HG03045 (cell line): ENCODE measurements at regions not wholly inside any gene's neighbourhood (a gene's known extent, or its start where the extent isn't known, plus 50 kb on each side); places are given as distances from the start of the nearest gene placed in this dataset.

Experiments used
- ATAC-seq: cut with Tn5 transposase; IDR thresholded peaks from one replicate; pipeline ENCODE4 v1.9.1; 2021; ENCODE audit warnings: mild to moderate bottlenecking, moderate library complexity; ENCODE audit not compliant: unreplicated experiment

DNA sequence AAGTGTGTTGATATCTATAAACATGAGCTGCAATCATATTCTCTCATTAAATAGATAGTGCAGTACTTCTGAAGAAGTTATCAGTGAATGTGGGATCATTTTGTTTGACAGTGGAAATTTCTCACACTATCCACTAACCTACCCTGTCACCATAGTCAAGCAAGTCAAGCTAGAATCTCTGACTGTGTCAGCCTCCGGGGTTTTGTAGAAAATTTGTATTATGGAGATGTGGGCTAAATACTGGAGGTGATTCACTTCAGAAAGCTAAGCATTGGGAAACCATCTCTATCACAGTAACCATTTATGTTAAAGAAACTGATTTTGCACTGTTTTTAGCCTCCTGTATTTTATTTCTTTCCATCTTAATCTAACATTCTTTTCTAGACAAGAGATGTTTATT is 126.6 kb upstream of the CREB1 start:
- ATAC-seq: no peak

DNA sequence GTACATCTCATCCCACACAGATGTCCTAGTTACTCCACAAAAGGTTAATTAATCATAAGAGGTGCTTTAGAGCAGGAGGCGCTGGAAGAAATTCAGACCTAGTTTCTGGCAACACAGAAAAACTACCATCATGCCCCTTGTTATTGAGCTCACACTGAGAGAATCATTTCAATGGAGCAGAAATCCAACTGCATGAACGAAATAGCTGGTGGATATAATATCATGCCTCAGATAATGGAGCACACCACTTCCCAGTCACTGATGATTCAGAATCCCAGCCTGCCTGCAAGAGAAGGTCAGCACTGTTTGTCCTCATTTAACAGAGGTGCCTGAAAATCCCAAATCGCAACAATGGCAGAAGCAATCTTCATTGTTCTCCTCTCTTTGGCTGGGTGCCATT is 125.8 kb upstream of the CREB1 start:
- no peak for ATAC-seq

DNA sequence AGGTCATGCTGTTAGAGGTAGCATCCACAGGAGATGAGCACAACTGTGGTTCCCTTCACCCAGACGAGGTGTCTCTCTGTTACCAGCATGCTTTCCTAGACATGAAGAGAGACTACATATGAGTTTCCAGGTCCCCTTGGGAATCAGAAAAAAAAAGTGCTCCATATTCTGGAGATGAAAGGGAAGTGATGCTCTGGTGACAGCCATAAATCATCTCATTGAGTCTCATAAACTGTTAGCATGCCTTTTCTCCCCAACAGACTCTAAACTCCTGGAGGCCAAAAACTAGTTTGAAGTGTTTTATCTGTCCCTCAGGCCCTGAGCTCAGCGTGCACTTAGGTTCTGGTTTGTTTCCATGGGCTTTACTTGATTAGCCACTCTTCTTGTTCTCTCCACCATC is 124.6 kb upstream of the CREB1 start:
- ATAC-seq: no peak

DNA sequence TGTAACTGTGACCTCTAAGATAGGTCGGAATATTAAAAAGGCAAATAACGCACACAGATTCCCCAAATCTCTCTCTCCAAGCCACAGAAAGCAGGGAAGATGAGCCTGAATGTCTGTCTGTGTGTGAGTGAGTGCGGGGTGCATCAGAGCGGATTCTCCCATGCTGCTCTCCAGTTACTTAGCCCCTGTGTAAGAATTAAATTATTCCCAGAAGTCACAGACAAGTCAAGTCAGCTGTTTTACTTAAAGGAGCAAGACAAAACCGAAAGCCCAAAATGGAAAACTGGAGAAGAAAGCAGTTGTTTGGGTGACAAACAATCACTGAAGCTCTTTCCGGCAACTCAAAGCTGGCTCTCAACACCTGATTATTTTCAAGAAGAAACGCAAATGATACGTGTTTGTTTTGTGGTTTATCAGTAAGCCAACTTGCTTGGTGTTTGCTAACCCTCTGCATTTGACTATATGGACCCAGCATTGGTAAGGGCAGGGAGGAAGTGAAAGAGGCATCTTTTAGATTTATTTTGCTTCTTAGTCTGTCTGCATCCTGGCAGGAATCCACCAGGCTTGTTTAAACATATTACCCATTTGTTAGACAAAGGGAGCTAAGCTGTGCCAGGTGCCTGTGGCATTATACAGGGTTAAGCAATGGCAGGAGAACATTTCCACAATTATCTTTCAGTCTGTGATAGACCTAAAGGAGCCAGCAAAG is 121.5 kb upstream of the CREB1 start:
- peak; percentile 72 for ATAC-seq

DNA sequence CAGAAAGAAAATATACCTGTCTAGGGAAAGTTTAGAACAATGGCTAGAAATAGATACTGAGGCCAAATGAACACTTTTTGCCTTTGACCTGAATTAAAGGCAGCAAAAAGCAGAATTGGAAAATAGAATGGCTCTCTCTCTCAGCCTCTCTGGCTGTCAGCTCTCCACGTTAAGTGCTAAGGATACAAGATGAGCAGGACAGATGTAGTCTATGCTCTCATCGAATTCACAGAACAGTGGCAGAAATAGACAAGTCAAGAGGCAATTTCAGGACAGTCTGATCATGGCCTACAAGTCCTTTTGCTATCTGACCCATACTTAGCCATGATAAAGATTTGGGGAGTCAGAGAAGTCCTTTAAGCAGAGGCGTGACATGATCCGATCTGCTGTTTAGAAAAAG is 120.2 kb upstream of the CREB1 start:
- ATAC-seq: no peak

DNA sequence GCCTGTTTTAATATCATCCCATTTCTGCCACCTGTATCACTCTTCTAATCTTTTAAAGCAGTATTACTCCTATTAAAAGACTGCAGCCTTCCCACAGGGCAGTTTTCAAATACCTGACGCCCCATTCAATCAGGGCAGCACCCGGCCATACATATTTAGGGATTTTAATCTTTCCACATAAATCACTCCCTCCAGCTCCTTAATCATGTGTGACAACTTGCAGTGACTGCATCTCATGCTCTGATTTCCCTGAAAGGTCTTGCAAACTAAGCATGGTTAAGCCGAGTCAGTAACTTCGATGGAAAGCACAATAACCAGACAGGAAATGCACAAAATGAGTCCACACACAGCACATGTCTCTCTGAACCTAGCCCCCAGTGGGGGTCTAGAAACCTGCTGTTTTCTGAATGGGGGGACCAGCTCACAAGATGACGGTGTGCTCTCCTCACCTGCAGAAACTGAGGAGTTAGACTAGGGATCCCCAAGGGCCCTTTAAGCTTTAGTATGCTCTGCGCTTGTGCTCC is 116.9 kb upstream of the CREB1 start:
- ATAC-seq: no peak

DNA sequence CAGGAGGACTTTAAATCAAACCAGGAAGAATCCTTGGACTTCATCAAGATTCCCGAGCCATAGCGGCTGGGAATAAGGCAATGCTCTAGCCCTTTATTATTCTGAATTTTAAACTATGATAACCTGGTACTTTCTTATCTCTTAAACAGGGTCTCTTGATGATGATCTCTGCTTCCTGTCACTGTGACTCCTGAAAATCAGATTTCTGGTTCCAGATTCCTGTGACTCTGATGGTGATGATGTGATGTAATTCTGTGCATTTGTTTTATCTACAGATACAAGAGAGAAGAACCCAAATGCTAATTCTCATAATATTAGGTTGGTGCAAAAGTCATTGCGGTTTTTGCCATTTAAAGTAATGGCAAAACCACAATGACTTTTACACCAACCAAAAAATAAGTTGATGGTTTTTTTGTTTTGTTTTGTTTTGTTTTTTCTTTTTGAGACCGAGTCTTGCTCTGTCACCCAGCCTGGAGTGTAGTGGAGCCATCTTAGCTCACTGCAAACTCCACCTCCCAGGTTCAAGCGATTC is 116.3 kb upstream of the CREB1 start:
- ATAC-seq: no peak

DNA sequence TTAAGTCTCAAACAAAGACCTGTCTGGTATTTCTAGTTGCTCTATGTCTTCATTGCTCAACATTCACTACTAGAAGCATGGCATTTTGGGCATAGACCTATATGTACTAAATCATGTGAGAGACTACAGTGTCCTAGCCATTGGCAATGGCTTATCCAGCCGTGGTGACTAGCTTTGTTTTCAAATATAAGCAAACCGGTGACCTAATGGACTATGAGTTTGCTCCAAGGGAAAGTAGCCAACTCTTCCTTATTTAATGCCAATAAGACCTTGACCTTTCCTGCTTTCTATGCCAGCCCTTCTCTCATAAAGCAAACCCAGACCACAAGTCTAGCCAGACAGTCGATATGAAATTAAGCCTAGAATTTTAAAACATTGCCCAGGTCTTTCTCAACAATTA is 113.7 kb upstream of the CREB1 start:
- no peak for ATAC-seq

DNA sequence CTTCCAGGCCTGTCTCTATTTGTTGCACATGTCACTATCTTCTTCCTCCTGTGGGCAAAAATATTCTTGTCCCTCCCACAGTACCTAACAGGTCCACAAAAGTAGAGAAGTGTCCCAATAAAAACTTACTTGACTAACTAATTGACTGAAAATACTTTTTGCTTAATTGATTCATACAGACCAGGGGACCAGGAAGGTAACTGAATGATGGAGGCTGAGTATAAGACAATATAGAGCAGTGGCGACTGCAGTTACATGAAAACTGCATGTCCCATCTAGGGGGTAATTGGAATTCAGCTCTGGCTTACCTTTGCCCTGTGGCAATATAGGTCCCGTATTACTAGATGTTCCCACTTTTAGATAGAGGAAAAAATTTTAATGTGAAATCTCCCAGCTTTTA is 112.9 kb upstream of the CREB1 start:
- no peak for ATAC-seq

DNA sequence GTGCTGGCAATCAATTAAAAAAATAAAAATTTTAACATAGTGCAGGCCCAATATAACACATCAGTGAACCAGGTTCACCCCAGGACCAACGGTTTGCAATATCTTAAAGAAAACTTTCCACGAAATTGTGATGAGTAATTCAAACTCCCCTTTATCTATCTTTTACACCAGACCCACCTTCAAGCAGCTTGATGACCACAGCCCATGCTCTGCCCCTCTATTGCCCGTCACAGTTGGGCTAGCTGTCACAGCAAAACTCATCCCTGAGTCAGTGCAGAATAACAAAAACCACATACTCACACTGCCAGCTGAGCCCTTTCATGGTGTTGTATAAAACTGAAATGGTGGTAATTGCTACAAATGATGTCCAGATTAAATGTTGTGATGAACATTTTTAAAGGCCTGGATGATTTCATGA is 112.5 kb upstream of the CREB1 start:
- no peak for ATAC-seq

DNA sequence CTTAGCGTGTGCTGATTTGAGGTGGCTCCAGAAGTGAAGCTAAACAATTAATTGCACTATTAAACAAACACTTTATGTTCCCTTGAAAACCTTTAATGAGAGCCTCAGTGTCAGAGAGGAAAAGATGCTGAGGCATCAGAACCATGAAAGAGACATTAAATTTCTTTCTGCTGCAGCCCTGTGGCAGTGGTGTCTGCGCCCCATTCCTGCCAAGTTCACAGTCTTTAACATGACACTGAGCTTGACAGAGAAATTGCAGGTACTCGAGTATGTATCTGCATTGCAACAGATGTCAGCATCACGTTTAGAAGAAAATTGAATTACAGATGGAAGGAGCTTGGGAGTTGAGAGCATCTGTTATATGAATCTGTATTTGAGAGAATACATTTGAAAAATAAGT is 111.3 kb upstream of the CREB1 start:
- no peak for ATAC-seq

DNA sequence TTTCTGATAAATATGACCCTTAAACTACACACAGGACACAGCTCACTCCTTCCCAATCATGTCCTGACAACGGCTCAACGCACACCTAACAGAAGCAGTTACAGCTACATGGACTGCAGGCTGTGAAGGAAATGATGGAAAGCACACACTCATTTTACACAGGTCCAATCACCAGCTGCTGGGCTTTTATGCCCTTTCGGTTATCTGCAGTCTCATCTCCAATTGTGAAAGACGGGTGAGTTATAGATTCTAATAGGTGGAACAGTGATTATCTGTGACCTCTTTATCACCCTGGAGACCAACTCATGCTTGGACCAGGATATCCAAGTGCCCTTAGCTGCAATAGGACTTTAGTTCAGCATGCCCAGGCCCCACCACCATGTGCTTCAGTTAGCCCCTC is 110.4 kb upstream of the CREB1 start:
- ATAC-seq: no peak

DNA sequence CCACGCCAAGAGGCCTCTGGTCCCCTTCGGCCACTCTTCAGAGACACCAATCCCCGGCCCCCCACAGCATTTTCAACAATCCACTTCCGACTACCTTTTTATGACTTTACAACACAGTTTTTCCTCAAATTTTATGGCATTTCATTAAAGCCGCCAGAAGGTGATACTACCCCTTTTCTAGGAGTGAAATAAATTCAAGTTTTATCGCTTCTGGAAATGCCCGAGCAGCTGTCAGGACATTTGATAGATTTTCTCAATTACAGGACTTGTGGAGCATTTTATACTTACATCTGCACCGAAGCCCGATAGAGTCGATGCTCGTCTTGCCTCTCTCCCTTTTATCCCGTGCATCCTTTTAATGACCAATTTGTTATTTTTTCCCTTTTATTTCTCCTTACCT is 108.1 kb upstream of the CREB1 start:
- no peak for ATAC-seq

DNA sequence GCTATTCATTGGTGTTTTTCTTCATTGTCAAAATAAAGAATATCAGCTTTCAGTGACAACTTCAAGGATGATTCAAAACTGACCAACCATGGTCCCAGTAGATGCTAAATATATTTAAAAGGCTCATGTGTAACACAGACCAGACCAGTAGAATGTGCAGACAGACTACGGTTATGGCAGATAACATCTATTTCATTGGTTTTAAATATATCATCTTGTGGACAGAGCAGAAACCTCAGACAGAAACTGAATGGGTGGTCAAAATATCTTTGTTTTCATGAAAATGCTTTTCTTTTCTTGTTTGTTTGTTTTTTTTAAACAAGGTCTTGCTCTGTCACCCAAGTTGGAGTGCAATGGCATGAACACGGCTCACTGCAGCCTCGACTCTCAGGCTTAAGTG is 107.4 kb upstream of the CREB1 start:
- ATAC-seq: no peak

DNA sequence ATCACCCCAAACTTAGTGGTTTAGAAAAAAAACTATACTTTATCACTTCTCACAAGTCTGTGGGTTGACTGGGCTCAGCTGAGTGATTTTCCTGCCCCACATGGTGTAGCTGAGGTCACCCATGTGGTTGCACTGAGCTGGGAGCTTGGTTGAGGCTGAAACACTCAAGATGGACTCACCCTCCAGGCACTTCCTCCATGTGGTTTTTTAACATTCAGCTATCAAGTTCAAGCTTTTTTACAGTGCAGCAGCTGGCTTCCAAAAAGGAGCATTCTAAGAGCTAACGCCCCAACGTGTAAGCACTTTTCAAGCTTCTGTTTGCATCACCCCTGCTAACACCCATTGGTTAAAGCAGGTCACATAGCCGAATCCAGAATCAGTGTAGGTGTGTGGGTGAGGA is 105.9 kb upstream of the CREB1 start:
- ATAC-seq: peak; percentile 91

DNA sequence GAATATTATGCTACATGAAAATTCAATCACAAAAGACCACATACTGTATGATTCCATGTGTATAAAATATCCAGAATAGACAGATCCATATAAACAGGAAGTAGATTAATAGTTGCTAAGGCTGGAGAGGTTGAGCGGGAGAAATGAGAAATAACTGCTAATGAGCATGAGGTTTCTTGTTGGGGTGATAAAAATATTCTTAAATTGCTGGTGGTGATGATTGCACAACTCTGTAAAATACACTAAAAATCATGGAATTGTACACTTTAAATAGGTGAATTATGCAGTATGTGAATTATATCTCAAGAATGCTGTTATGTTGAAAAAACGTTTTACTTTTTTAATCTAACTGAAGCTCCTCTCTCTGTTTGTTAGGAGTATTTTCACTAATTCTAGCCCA is 101.8 kb upstream of the CREB1 start:
- ATAC-seq: no peak

DNA sequence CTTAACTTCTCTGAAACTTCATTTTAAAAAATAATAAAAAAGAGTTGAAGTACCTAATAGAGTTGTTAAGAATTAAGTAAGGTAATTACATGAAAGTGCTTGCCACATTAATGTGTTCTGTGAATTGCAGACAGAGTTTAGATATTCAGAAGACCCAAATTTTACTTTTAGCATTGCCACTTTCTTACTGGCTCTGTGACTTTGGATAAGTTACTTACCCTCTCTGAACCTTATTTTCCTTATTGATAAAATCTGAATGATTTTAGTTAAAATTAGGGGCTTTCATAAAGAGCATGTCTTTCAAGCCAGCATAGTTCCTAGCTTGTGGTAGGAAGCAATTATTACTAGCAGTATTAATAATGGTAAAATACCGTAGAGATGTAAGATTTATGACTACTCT is 101.2 kb upstream of the CREB1 start:
- ATAC-seq: no peak

DNA sequence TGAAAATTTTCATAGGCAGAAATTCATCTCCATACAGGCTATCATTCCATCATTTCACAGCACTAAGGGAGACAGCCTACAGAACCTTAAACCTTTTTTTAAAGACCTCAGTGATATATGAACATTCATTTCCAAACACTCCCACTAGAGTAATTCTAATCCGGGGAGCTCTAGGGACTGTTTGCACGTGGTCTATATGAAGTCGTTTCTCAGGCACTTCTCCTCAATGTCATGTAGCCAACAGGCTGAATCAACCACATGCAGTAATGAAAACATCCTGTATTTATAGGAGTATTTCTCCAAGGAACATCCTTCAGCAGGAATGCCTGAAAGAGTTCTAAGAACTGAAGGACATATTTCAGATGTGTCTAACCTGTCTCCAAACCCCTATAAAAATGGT is 97.3 kb upstream of the CREB1 start:
- no peak for ATAC-seq

DNA sequence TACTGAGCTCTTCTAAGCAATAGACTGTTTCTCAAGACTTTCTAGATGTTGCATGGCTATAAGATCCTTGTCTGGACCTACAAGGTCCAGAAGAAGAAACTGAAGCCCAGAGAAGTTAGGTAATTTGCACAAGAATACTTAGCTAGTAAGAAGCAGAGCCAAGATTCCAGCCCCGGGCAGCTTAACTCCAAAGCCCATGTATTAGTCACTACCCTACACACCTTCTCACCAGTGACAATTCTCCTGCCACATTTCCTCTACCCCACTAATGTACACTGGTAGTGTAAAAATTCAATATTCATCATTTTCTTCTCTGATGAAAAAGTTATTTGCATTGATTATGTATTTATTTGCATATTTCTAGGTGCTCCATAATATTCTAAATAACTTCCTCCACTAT is 95.5 kb upstream of the CREB1 start:
- ATAC-seq: no peak

DNA sequence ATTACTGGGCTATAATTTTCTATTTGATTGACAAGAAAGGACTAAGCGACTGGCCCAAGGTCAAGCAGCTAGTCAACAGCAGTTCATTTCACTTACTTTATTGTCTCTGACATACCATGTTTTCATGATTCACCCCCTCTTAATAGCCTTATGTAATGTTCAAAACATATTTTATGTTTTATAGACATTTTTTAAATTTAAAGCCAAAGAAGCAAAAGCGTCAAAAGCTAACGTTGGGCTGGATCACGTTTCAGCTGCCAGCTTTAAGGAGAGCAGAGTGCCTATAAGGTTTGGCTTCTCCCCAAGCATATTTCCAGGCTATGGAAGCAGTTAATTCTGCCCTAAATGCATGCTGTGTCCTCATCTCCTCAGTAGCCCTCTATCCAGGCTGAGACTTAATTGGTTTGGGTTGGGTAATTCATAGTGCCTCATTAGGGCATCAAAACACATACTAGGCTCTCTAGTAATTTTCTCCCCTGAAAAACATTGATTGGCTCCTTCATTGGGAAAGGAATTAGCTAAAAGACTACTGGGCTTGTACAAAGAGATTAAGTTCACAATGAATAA is 94.8 kb upstream of the CREB1 start:
- ATAC-seq: no peak

DNA sequence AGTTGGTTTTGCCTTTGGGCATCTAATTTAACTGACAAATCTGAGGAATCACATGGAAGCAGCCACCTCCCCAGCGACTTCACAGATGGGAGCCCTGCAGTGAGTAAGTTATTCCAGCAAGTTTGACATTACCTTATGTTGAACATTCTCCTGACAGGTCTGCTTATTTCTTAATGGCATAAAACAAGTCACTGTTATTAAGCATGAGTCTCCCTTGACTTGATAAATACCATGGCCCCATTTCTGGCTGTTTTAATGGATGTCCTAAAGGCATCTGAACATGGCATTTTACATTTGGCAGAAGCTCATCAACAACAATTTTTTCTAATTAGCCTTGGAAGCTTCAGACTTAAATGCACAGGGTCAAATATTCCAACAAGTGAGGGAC is 92.6 kb upstream of the CREB1 start:
- no peak for ATAC-seq

DNA sequence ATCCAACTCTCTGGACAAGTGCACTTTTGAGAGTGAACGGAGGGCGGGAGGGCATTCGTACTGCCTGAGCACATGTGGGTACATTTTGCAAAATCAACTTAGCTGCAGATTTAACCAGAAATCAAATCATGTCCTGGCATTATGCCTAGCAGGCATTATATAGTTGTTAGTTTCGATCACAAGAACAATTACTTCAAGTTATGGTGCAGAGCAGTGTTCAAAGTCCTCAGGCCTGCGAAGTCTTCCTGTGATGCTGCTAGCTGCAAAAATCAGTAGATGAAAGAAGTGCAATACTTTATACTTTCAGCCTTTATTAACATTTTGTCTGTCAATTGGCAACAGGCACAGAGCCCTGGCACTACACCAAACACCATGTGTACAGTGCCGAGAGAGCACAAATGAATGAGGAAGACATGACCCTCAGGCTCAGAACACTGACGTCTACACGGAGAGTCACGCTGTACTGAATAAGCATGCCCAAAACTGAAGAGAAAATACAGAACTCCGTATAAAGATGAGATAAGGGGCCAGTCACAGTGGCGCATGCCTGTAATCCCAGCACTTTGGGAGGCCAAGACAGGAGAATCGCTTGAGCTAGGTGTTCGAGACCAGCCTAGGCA is 92.1 kb upstream of the CREB1 start:
- ATAC-seq: no peak
